DOHH2 (cell line): ENCODE measurements at regions not wholly inside any gene's neighbourhood (a gene's known extent, or its start where the extent isn't known, plus 50 kb on each side); places are given as distances from the start of the nearest gene placed in this dataset.

Source experiments
- H3F3A ChIP-seq: fragments of 200-600 bp; sonication (generic), shearing (Covaris generic); 2 replicates; pipeline ENCODE4 v1.6.0; 2016; ENCODE audit warnings: antibody characterized with exemption, mild to moderate bottlenecking; ENCODE audit not compliant: control insufficient read depth, insufficient read depth
- H3K27ac ChIP-seq: fragments of 200-600 bp; sonication (generic); 2 replicates; pipeline ENCODE4 v1.5.1; 2014; ENCODE audit warnings: low read depth, mild to moderate bottlenecking, low read length, moderate library complexity
- H3K27me3 ChIP-seq: fragments of 200-600 bp; sonication (generic); 2 replicates; pipeline ENCODE4 v1.6.1; 2014; ENCODE audit warnings: mild to moderate bottlenecking, low read length, mixed read lengths; ENCODE audit not compliant: control insufficient read depth
- H3K36me3 ChIP-seq: fragments of 200-600 bp; sonication (generic); 2 replicates; pipeline ENCODE4 v1.6.1; 2014; ENCODE audit warnings: mild to moderate bottlenecking, low read length, moderate library complexity, mixed read lengths; ENCODE audit not compliant: control insufficient read depth
- H3K4me1 ChIP-seq: fragments of 200-600 bp; sonication (generic); 2 replicates; pipeline ENCODE4 v1.6.1; 2014; ENCODE audit warnings: mild to moderate bottlenecking, low read length, mixed read lengths; ENCODE audit not compliant: control insufficient read depth
- H3K4me2 ChIP-seq: fragments of 200-600 bp; sonication (generic); 2 replicates; pipeline ENCODE4 v1.6.0; 2014; ENCODE audit warnings: mild to moderate bottlenecking, low read length, moderate library complexity
- H3K4me3 ChIP-seq: fragments of 200-600 bp; sonication (generic); 2 replicates; pipeline ENCODE4 v1.5.1; 2014; ENCODE audit warnings: mild to moderate bottlenecking, low read length, mixed read lengths
- H3K79me2 ChIP-seq: fragments of 200-600 bp; sonication (generic); 2 replicates; pipeline ENCODE4 v1.6.1; 2014; ENCODE audit warnings: mild to moderate bottlenecking, low read length, mixed read lengths; ENCODE audit not compliant: control insufficient read depth
- H3K9me2 ChIP-seq: fragments of 200-600 bp; sonication (generic); replicated peaks from 2 replicates; pipeline ENCODE4 v1.6.1; 2014; ENCODE audit warnings: mild to moderate bottlenecking, low read length, mixed read lengths; ENCODE audit not compliant: control insufficient read depth
- H3K9me3 ChIP-seq: fragments of 200-600 bp; sonication (generic); 2 replicates; pipeline ENCODE4 v1.6.1; 2014; ENCODE audit warnings: antibody characterized with exemption, low read length, mixed read lengths; ENCODE audit not compliant: control insufficient read depth, insufficient read depth
- H4K20me1 ChIP-seq: fragments of 200-600 bp; sonication (generic); 2 replicates; pipeline ENCODE4 v1.6.0; 2014; ENCODE audit warnings: low read depth, mild to moderate bottlenecking, antibody characterized with exemption, low read length, moderate library complexity; ENCODE audit not compliant: control insufficient read depth, insufficient read depth
- CTCF ChIP-seq: fragments of 200-600 bp; sonication (generic); IDR thresholded peaks from one replicate; pipeline ENCODE4 v1.5.1; 2014; ENCODE audit warnings: antibody characterized with exemption, mild to moderate bottlenecking, low read depth, low read length; ENCODE audit not compliant: poor library complexity, severe bottlenecking
- EZH2phosphoT487 ChIP-seq: fragments of 200-600 bp; sonication (generic); IDR thresholded peaks from 2 replicates; pipeline ENCODE4 v1.6.1; 2017; ENCODE audit warnings: borderline replicate concordance, mild to moderate bottlenecking, antibody characterized with exemption, low read length, moderate library complexity, mixed read lengths

GRCh38 chr9:19703702-19704101 lies 85.1 kb downstream of the SLC24A2 start:
- no peak overlapping the region for H3K4me2 ChIP-seq
- no peaks in the 10 kb centered on the region for H3K79me2 ChIP-seq
- no peaks in the 10 kb centered on the region for H3K9me3 ChIP-seq
- no peaks in the 10 kb centered on the region for H3F3A ChIP-seq
- no peaks in the 10 kb centered on the region for H4K20me1 ChIP-seq
- H3K27ac ChIP-seq = no peak overlapping the region
- H3K36me3 ChIP-seq = no peaks in the 10 kb centered on the region
- H3K4me1 ChIP-seq = no peaks in the 10 kb centered on the region
- no peak overlapping the region for H3K4me3 ChIP-seq
- no peaks in the 10 kb centered on the region for H3K9me2 ChIP-seq
- H3K27me3 ChIP-seq = no peaks in the 10 kb centered on the region
- TF ChIP-seq CTCF (no peak), EZH2phosphoT487 (no peak)

DNA sequence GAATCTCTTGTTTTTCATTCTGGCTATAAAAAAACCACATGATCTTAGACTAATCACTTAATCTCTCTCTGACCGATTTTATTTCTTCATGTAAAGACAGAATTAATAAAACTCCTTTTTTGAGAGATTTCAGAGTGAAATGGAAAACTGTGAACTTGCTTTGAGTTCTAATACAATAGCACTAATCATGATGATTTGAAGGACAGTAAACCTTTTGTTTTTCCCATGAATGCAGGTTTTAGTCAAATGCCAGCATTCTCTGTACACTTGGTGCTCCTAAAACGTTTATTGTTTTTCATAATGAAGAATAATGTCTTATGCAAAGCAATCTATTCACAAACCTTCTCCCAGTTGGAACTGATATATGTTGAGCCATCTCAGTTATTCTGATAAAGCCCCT lies 86.8 kb downstream of the SLC24A2 start:
- TF ChIP-seq EZH2phosphoT487 = no peak
- no peak for TF ChIP-seq CTCF
- no peaks in the 10 kb centered on the region for H3K27me3 ChIP-seq
- H3F3A ChIP-seq = no peaks in the 10 kb centered on the region
- H3K9me3 ChIP-seq = no peaks in the 10 kb centered on the region
- no peak overlapping the region for H3K27ac ChIP-seq
- H3K36me3 ChIP-seq = no peaks in the 10 kb centered on the region
- H3K4me1 ChIP-seq = no peaks in the 10 kb centered on the region
- no peak overlapping the region for H3K4me3 ChIP-seq
- no peak overlapping the region for H3K4me2 ChIP-seq
- no peaks in the 10 kb centered on the region for H3K9me2 ChIP-seq
- H3K79me2 ChIP-seq = no peaks in the 10 kb centered on the region
- no peaks in the 10 kb centered on the region for H4K20me1 ChIP-seq

GRCh38 chr9:19701274-19701673 lies 87.6 kb downstream of the SLC24A2 start:
- Histone ChIP-seq H3K9me3 (no peaks in the 10 kb centered on the region), H3K4me1 (no peaks in the 10 kb centered on the region), H3K79me2 (no peaks in the 10 kb centered on the region), H3F3A (no peaks in the 10 kb centered on the region), H3K9me2 (no peaks in the 10 kb centered on the region), H3K4me3 (no peak overlapping the region), H3K4me2 (no peak overlapping the region), H3K27me3 (no peaks in the 10 kb centered on the region), H3K36me3 (no peaks in the 10 kb centered on the region), H4K20me1 (no peaks in the 10 kb centered on the region), H3K27ac (no peak overlapping the region)
- TF ChIP-seq EZH2phosphoT487 (no peak), CTCF (no peak)

DNA sequence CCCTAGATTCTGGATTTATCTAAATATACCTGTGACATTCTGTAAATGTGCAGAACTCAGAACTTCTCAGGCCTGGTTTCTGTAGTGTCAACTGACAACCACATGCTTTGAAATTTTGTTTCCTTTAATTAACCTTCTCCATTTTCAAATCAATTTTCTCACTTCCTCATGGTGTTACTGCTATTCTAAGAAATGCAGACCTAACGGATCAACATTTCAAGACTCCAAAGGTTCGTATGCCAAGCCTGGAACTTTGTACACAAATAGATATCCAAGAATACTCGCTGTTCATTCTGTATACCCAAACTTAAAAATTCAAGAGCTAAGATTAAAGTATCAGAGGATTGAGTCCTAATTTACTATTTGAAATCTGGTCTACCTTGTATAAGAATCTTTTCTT lies 88.1 kb downstream of the SLC24A2 start:
- no peaks in the 10 kb centered on the region for H3K9me2 ChIP-seq
- no peaks in the 10 kb centered on the region for H3K9me3 ChIP-seq
- H3K27me3 ChIP-seq = no peaks in the 10 kb centered on the region
- H3K27ac ChIP-seq = no peak overlapping the region
- no peaks in the 10 kb centered on the region for H3K79me2 ChIP-seq
- H3K4me2 ChIP-seq = no peak overlapping the region
- H3K4me1 ChIP-seq = no peaks in the 10 kb centered on the region
- TF ChIP-seq CTCF = no peak
- no peak for TF ChIP-seq EZH2phosphoT487
- no peak overlapping the region for H3K4me3 ChIP-seq
- no peaks in the 10 kb centered on the region for H3F3A ChIP-seq
- H3K36me3 ChIP-seq = no peaks in the 10 kb centered on the region
- no peaks in the 10 kb centered on the region for H4K20me1 ChIP-seq
